ENCODE measurements at regions not wholly inside any gene's neighbourhood (a gene's known extent, or its start where the extent isn't known, plus 50 kb on each side); places are given as distances from the start of the nearest gene placed in this dataset.

DNA sequence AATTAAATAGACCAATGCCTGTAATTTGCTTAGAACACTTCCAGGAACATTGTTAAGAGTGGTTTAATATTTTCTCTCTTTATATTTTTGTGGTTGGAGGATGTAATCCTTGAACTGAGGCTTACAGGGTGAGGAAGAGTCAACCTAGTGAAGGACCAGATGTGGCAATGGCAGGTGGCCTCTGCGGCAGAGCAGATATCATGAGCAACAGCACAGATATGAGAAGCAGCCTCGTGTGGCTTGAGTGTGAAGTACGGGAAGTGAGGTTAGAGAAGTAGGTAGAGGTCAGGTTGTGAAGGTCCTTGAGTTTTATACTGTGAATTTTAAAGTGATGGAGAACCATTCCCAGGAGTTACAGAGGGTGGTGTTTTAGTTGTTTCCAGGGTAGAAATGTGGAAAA is 417.6 kb upstream of the SUCLG2 start:
- TF ChIP-seq, protein P1, sequence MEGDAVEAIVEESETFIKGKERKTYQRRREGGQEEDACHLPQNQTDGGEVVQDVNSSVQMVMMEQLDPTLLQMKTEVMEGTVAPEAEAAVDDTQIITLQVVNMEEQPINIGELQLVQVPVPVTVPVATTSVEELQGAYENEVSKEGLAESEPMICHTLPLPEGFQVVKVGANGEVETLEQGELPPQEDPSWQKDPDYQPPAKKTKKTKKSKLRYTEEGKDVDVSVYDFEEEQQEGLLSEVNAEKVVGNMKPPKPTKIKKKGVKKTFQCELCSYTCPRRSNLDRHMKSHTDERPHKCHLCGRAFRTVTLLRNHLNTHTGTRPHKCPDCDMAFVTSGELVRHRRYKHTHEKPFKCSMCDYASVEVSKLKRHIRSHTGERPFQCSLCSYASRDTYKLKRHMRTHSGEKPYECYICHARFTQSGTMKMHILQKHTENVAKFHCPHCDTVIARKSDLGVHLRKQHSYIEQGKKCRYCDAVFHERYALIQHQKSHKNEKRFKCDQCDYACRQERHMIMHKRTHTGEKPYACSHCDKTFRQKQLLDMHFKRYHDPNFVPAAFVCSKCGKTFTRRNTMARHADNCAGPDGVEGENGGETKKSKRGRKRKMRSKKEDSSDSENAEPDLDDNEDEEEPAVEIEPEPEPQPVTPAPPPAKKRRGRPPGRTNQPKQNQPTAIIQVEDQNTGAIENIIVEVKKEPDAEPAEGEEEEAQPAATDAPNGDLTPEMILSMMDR (conservative IDR thresholded peaks at IDR 0.05; ENCODE audit: low read depth, low read length): no peak
- TF ChIP-seq EZH2 (IDR thresholded peaks at IDR 0.05; ENCODE audit: borderline replicate concordance, low read depth, low read length, poor library complexity, severe bottlenecking): no peak
